IPS-NIHi7 (cell line): ENCODE measurements at regions not wholly inside any gene's neighbourhood (a gene's known extent, or its start where the extent isn't known, plus 50 kb on each side); places are given as distances from the start of the nearest gene placed in this dataset.

Source experiments
- DNase-seq: peaks from one replicate; pipeline ENCODE4 v3.0.0; 2012; ENCODE audit warnings: mixed read lengths; ENCODE audit errors: extremely low spot score

- DNase-seq: no peak
Measured at GRCh38 chr6:102623201-102623600, 1229.7 kb downstream of the GRIK2 start.

GRCh38 chr6:102619585-102619984 is 1226.1 kb downstream of the GRIK2 start:
- DNase-seq: peak; percentile 27

- DNase-seq: no peak
Measured at GRCh38 chr6:102582569-102582968, 1189.1 kb downstream of the GRIK2 start.

- no peak for DNase-seq
Measured at GRCh38 chr6:102581378-102582124, 1188.0 kb downstream of the GRIK2 start.

- DNase-seq: peak; percentile 12
Measured at GRCh38 chr6:102571236-102571908, 1177.9 kb downstream of the GRIK2 start.

- DNase-seq: no peak
Measured at GRCh38 chr6:102562713-102563112, 1169.2 kb downstream of the GRIK2 start.

GRCh38 chr6:102553214-102553613 is 1159.7 kb downstream of the GRIK2 start:
- DNase-seq: no peak

GRCh38 chr6:102549221-102549874 is 1155.8 kb downstream of the GRIK2 start:
- no peak for DNase-seq

- DNase-seq: no peak
Measured at GRCh38 chr6:102525336-102525735, 1131.8 kb downstream of the GRIK2 start.

GRCh38 chr6:102520966-102521365 is 1127.5 kb downstream of the GRIK2 start:
- DNase-seq: no peak

- DNase-seq: no peak
Measured at GRCh38 chr6:102517506-102517905, 1124.0 kb downstream of the GRIK2 start.

- no peak for DNase-seq
Measured at GRCh38 chr6:102501615-102502014, 1108.1 kb downstream of the GRIK2 start.

- DNase-seq: no peak
Measured at GRCh38 chr6:102494808-102495207, 1101.3 kb downstream of the GRIK2 start.

GRCh38 chr6:102493485-102493884 is 1100.0 kb downstream of the GRIK2 start:
- DNase-seq: no peak

- no peak for DNase-seq
Measured at GRCh38 chr6:102488729-102489128, 1095.2 kb downstream of the GRIK2 start.

GRCh38 chr6:102485480-102485879 is 1092.0 kb downstream of the GRIK2 start:
- no peak for DNase-seq

GRCh38 chr6:102474041-102474807 is 1080.7 kb downstream of the GRIK2 start:
- no peak for DNase-seq

GRCh38 chr6:102458990-102459389 is 1065.5 kb downstream of the GRIK2 start:
- DNase-seq: no peak

GRCh38 chr6:102438171-102438570 is 1044.7 kb downstream of the GRIK2 start:
- no peak for DNase-seq

- DNase-seq: no peak
Measured at GRCh38 chr6:102417368-102417998, 1024.0 kb downstream of the GRIK2 start.

GRCh38 chr6:102415891-102416290 is 1022.4 kb downstream of the GRIK2 start:
- no peak for DNase-seq

- no peak for DNase-seq
Measured at GRCh38 chr6:102411796-102412195, 1018.3 kb downstream of the GRIK2 start.
